ENCODE measurements at regions not wholly inside any gene's neighbourhood (a gene's known extent, or its start where the extent isn't known, plus 50 kb on each side); places are given as distances from the start of the nearest gene placed in this dataset.

GRCh38 chr12:78388461-78388860 is 476.1 kb upstream of the SYT1 start:
- Mint-ChIP-seq H3K27ac (ENCODE audit: unreplicated experiment) (no peak overlapping the region), H3K27me3 (ENCODE audit: unreplicated experiment) (peaks cover 9% of the 10 kb centered on the region), H3K4me1 (ENCODE audit: unreplicated experiment) (peaks cover 5% of the 10 kb centered on the region), H3K4me3 (ENCODE audit: unreplicated experiment) (no peak overlapping the region), H3K9me3 (ENCODE audit: unreplicated experiment) (peaks cover 3% of the 10 kb centered on the region), H3K36me3 (ENCODE audit: unreplicated experiment) (no peaks in the 10 kb centered on the region)
- no peak for TF ChIP-seq CTCF (IDR thresholded peaks at IDR 0.05)
- no peak for DNase-seq (ENCODE audit: extremely low spot score, unreplicated experiment)

GRCh38 chr12:78390920-78391319 is 473.7 kb upstream of the SYT1 start:
- Mint-ChIP-seq H3K4me3 (ENCODE audit: unreplicated experiment) (no peak overlapping the region), H3K27me3 (ENCODE audit: unreplicated experiment) (peaks cover 16% of the 10 kb centered on the region)

DNA sequence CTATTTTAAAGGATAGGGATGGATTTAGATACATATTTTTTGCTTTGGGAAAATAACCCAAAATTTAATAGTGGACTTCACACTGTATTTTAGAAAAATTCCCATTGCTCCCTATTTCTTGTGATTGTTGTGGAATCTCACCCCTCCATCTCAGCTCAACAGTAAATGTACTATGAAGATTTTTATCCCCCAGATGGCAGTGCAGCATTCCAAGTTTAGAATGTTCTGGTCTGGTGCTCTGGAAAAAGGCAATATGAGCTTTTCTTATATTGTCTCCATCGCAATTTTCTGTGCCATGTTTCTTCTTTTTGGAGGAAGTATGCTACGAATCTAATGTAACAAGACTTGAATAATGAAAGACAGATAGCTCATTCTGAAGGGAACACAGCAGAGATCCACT is 471.7 kb upstream of the SYT1 start:
- TF ChIP-seq CTCF (IDR thresholded peaks at IDR 0.05): peak; percentile 40
- no peak for DNase-seq (ENCODE audit: extremely low spot score, unreplicated experiment)
- Mint-ChIP-seq H3K36me3 (ENCODE audit: unreplicated experiment) (no peaks in the 10 kb centered on the region), H3K27ac (ENCODE audit: unreplicated experiment) (no peak overlapping the region), H3K9me3 (ENCODE audit: unreplicated experiment) (no peaks in the 10 kb centered on the region), H3K27me3 (ENCODE audit: unreplicated experiment) (peaks cover 22% of the 10 kb centered on the region), H3K4me1 (ENCODE audit: unreplicated experiment) (no peaks in the 10 kb centered on the region), H3K4me3 (ENCODE audit: unreplicated experiment) (no peak overlapping the region)

More at GRCh38 chr12:78390920-78391319, 473.7 kb upstream of the SYT1 start:
- TF ChIP-seq CTCF (IDR thresholded peaks at IDR 0.05): no peak
- no peak overlapping the region for H3K27ac Mint-ChIP-seq (ENCODE audit: unreplicated experiment)
- H3K9me3 Mint-ChIP-seq (ENCODE audit: unreplicated experiment): no peaks in the 10 kb centered on the region
- no peaks in the 10 kb centered on the region for H3K36me3 Mint-ChIP-seq (ENCODE audit: unreplicated experiment)
- no peaks in the 10 kb centered on the region for H3K4me1 Mint-ChIP-seq (ENCODE audit: unreplicated experiment)
- no peak for DNase-seq (ENCODE audit: extremely low spot score, unreplicated experiment)

DNA sequence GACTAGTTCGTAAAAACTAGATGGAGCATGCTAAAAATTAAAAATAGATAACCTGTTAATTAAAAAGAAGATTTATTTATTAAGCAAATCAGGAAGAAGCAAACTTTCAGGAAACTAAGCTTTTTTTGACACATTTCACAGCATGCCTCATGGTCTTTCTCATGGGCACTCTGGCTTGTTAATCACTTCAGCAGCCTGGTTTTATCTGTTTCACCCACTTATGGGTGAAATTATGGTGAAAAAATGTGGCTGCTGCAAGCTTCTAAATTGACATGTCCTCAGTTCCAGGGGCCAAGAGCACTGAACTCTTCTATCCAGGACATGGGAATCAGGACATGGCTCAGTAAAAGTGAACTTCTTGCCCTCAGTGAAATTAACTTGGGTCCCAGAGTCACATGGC is 468.6 kb upstream of the SYT1 start:
- no peak overlapping the region for H3K4me3 Mint-ChIP-seq (ENCODE audit: unreplicated experiment)
- no peak for TF ChIP-seq CTCF (IDR thresholded peaks at IDR 0.05)
- H3K9me3 Mint-ChIP-seq (ENCODE audit: unreplicated experiment): no peaks in the 10 kb centered on the region
- no peaks in the 10 kb centered on the region for H3K36me3 Mint-ChIP-seq (ENCODE audit: unreplicated experiment)
- no peak for DNase-seq (ENCODE audit: extremely low spot score, unreplicated experiment)
- peaks cover 25% of the 10 kb centered on the region for H3K27me3 Mint-ChIP-seq (ENCODE audit: unreplicated experiment)
- H3K4me1 Mint-ChIP-seq (ENCODE audit: unreplicated experiment): no peaks in the 10 kb centered on the region
- no peak overlapping the region for H3K27ac Mint-ChIP-seq (ENCODE audit: unreplicated experiment)

DNA sequence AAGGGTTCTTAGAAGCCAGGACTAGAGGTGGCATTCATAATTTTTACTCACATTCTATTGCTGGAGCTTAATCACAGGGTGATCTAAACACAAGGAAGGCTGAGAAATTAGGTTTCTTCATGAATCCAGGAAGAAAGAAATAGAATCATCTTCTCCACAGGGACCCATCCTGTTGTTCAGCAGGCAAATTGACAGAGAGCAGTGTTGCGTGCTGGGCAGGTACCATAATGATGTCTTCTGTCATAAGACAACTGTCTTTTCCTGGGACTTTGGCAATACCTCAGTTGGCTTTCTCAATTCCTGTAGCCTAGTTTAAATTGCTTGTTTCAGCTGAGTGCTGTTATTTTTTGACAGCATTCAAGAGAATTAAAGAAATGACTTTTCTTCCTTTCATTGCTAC is 468.0 kb upstream of the SYT1 start:
- Mint-ChIP-seq H3K27me3 (ENCODE audit: unreplicated experiment) (peaks cover 25% of the 10 kb centered on the region), H3K4me3 (ENCODE audit: unreplicated experiment) (no peak overlapping the region), H3K36me3 (ENCODE audit: unreplicated experiment) (no peaks in the 10 kb centered on the region), H3K9me3 (ENCODE audit: unreplicated experiment) (no peaks in the 10 kb centered on the region), H3K4me1 (ENCODE audit: unreplicated experiment) (no peaks in the 10 kb centered on the region), H3K27ac (ENCODE audit: unreplicated experiment) (no peak overlapping the region)
- TF ChIP-seq CTCF (IDR thresholded peaks at IDR 0.05): no peak
- no peak for DNase-seq (ENCODE audit: extremely low spot score, unreplicated experiment)

Data from osteocyte (in vitro differentiated cells).